Panc1 (cell line): ENCODE measurements at regions not wholly inside any gene's neighbourhood (a gene's known extent, or its start where the extent isn't known, plus 50 kb on each side); places are given as distances from the start of the nearest gene placed in this dataset.

Source experiments
- ATAC-seq: fragments of 200-7000 bp; cut with Tn5 transposase; 2 replicates; pipeline ENCODE4 v1.9.1; 2020; ENCODE audit warnings: mild to moderate bottlenecking, moderate library complexity
- BruUV-seq: library from RNA; stranded (reverse); fragments of 400-500 nt; replicated peaks from 2 replicates; lab custom pipeline; 2021; lab: Mats Ljungman, UMichigan
- CTCF ChIA-PET: fragments of 300-600 bp; sonication (Branson Sonifier 250); formaldehyde crosslinking; loops from one replicate; lab custom pipeline; 2022; ENCODE audit warnings: antibody characterized with exemption; lab: Charles Lee
- POLR2A ChIA-PET: fragments of 300-600 bp; sonication (Branson Sonifier 250); formaldehyde crosslinking; loops from one replicate; lab custom pipeline; 2022; ENCODE audit warnings: antibody characterized with exemption; lab: Charles Lee
- DNase-seq: peaks from one replicate; pipeline ENCODE4 v3.0.0-alpha.2; 2010; ENCODE audit warnings: low read depth, low spot score
- H3K27ac ChIP-seq: 2 replicates; pipeline ENCODE4 v1.5.1; 2011; ENCODE audit warnings: mild to moderate bottlenecking, low read length, inconsistent platforms
- H3K27me3 ChIP-seq: fragments of 200-500 bp; sonication (Bioruptor generic); 2 replicates; pipeline ENCODE4 v1.6.0; 2014; ENCODE audit warnings: low read length, inconsistent platforms; ENCODE audit not compliant: control insufficient read depth, insufficient read depth
- H3K36me3 ChIP-seq: fragments of 200-500 bp; sonication (Bioruptor generic); 2 replicates; pipeline ENCODE4 v1.5.1; 2014; ENCODE audit warnings: inconsistent platforms, mild to moderate bottlenecking, low read length, moderate library complexity; ENCODE audit not compliant: control insufficient read depth, insufficient read depth
- H3K4me1 ChIP-seq: 2 replicates; pipeline ENCODE4 v1.5.1; 2011; ENCODE audit warnings: inconsistent platforms, mild to moderate bottlenecking, low read length, moderate library complexity; ENCODE audit not compliant: control insufficient read depth, insufficient read depth
- H3K4me3 ChIP-seq, 2 experiments: 2 replicates each; pipeline ENCODE4 v1.5.1; 2011 to 2012; ENCODE audit warnings: low read depth in 2 of 2, low read length in 2 of 2, mild to moderate bottlenecking in 2 of 2, inconsistent platforms in 1 of 2, moderate library complexity in 1 of 2
- H3K9me3 ChIP-seq: fragments of 200-500 bp; sonication (Bioruptor generic); 2 replicates; pipeline ENCODE4 v1.5.1; 2014; ENCODE audit warnings: low read depth, mild to moderate bottlenecking, inconsistent platforms, low read length, moderate library complexity; ENCODE audit not compliant: control insufficient read depth, insufficient read depth
- POLR2AphosphoS5 ChIP-seq: IDR thresholded peaks from 2 replicates; pipeline ENCODE4 v1.6.1; 2012; ENCODE audit warnings: mild to moderate bottlenecking, low read depth, low read length, moderate library complexity
- SIN3A ChIP-seq: IDR thresholded peaks from 2 replicates; pipeline ENCODE4 v1.6.1; 2012; ENCODE audit warnings: low read depth, mild to moderate bottlenecking, low read length, moderate library complexity, borderline replicate concordance; ENCODE audit not compliant: insufficient read depth
- TCF7L2 ChIP-seq: IDR thresholded peaks from 2 replicates; pipeline ENCODE4 v1.6.1; 2011; ENCODE audit warnings: mild to moderate bottlenecking, low read depth, low read length, inconsistent platforms
- in situ Hi-C: cut with HindIII; loops from 2 replicates; pipeline ENCODE4 v1.10.0; 2016; ENCODE audit warnings: low sequenced_read_pairs, low pct_unique_long_range_greater_than_20kb
- intact Hi-C: fragments of 100-400 bp; cut with micrococcal nuclease; formaldehyde crosslinking; loops from one replicate; pipeline ENCODE4 v1.10.0; 2022; ENCODE audit not compliant: unreplicated experiment
- TF ChIP-seq, protein P1 (sequence below): fragments of 450-650 bp; IDR thresholded peaks from 2 replicates; pipeline ENCODE4 v1.5.1; 2017; ENCODE audit warnings: mild to moderate bottlenecking
- TF ChIP-seq, protein P2 (sequence below), 2 experiments: IDR thresholded peaks; 2 replicates each; pipeline ENCODE4 v1.6.1; 2011 to 2012; ENCODE audit warnings: low read depth in 2 of 2, control low read depth in 1 of 2, low read length in 1 of 2, mild to moderate bottlenecking in 1 of 2, moderate library complexity in 1 of 2; ENCODE audit not compliant: insufficient read depth in 1 of 2

DNA sequence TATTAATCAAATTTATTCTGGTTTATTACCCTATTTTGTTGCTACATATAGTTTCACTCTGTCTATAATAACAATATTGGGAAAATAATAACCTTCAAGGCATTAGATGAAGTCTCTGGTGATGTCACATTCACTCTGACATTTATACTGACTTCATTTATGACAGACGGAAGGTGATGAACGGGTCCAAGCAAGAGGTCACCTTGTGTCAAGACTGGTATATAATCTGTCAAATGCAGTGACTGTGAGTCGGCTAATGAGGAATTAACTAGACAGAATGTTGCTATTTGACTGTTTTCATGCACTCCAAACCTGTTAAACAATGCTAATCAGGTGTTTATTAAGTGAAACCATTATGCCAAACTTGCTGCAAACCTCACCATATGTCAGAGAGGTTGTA, 800.5 kb upstream of the KLHL1 start:
- POLR2A ChIA-PET: no interaction called here
- Histone ChIP-seq H3K9me3 (no peaks in the 10 kb centered on the region), H3K27ac (no peak overlapping the region), H3K4me1 (no peaks in the 10 kb centered on the region), H3K27me3 (no peaks in the 10 kb centered on the region), H3K4me3 (no peak overlapping the region), H3K36me3 (no peaks in the 10 kb centered on the region)
- DNase-seq (no peak), ATAC-seq (no peak)
- TF ChIP-seq, protein P1, sequence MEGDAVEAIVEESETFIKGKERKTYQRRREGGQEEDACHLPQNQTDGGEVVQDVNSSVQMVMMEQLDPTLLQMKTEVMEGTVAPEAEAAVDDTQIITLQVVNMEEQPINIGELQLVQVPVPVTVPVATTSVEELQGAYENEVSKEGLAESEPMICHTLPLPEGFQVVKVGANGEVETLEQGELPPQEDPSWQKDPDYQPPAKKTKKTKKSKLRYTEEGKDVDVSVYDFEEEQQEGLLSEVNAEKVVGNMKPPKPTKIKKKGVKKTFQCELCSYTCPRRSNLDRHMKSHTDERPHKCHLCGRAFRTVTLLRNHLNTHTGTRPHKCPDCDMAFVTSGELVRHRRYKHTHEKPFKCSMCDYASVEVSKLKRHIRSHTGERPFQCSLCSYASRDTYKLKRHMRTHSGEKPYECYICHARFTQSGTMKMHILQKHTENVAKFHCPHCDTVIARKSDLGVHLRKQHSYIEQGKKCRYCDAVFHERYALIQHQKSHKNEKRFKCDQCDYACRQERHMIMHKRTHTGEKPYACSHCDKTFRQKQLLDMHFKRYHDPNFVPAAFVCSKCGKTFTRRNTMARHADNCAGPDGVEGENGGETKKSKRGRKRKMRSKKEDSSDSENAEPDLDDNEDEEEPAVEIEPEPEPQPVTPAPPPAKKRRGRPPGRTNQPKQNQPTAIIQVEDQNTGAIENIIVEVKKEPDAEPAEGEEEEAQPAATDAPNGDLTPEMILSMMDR: no peak
- no peak for TF ChIP-seq TCF7L2
- no peak for TF ChIP-seq POLR2AphosphoS5
- TF ChIP-seq, protein P2, sequence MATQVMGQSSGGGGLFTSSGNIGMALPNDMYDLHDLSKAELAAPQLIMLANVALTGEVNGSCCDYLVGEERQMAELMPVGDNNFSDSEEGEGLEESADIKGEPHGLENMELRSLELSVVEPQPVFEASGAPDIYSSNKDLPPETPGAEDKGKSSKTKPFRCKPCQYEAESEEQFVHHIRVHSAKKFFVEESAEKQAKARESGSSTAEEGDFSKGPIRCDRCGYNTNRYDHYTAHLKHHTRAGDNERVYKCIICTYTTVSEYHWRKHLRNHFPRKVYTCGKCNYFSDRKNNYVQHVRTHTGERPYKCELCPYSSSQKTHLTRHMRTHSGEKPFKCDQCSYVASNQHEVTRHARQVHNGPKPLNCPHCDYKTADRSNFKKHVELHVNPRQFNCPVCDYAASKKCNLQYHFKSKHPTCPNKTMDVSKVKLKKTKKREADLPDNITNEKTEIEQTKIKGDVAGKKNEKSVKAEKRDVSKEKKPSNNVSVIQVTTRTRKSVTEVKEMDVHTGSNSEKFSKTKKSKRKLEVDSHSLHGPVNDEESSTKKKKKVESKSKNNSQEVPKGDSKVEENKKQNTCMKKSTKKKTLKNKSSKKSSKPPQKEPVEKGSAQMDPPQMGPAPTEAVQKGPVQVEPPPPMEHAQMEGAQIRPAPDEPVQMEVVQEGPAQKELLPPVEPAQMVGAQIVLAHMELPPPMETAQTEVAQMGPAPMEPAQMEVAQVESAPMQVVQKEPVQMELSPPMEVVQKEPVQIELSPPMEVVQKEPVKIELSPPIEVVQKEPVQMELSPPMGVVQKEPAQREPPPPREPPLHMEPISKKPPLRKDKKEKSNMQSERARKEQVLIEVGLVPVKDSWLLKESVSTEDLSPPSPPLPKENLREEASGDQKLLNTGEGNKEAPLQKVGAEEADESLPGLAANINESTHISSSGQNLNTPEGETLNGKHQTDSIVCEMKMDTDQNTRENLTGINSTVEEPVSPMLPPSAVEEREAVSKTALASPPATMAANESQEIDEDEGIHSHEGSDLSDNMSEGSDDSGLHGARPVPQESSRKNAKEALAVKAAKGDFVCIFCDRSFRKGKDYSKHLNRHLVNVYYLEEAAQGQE (IDR thresholded peaks at IDR 0.05; ENCODE audit: insufficient read depth in 1 of 2, low read depth in 2 of 2, low read length in 1 of 2): no peak
- no peak for TF ChIP-seq SIN3A
- intact Hi-C loops: no loop called here
- CTCF ChIA-PET: interaction anchor here (0.6 kb wide), 1 partner anchor 139 kb away, joined by 3 read pairs; no protein-coding TSS in a partner anchor
- BruUV-seq: no TSS peak
- in situ Hi-C loops: no loop called here

GRCh38 chr13:70905035-70905434, 796.8 kb upstream of the KLHL1 start:
- no peak overlapping the region for H3K4me3 ChIP-seq
- ChIA-PET CTCF (no interaction called here), POLR2A (no interaction called here)
- no peak overlapping the region for H3K27ac ChIP-seq
- H3K4me1 ChIP-seq: no peaks in the 10 kb centered on the region
- in situ Hi-C loops: no loop called here
- TF ChIP-seq TCF7L2 (no peak), SIN3A (no peak), POLR2AphosphoS5 (no peak)
- TF ChIP-seq, protein P1: no peak
- TF ChIP-seq, protein P2 (IDR thresholded peaks at IDR 0.05; ENCODE audit: insufficient read depth in 1 of 2, low read depth in 2 of 2, low read length in 1 of 2): no peak
- H3K36me3 ChIP-seq: no peaks in the 10 kb centered on the region
- ATAC-seq: no peak
- no peaks in the 10 kb centered on the region for H3K27me3 ChIP-seq
- intact Hi-C loops: no loop called here
- H3K9me3 ChIP-seq: no peaks in the 10 kb centered on the region
- no peak for DNase-seq
- BruUV-seq: no TSS peak
